GM23338 (cell line): ENCODE measurements at regions not wholly inside any gene's neighbourhood (a gene's known extent, or its start where the extent isn't known, plus 50 kb on each side); places are given as distances from the start of the nearest gene placed in this dataset.
A peak's percentile ranks its signal among the peaks of the same experiment; 100 is the strongest.

Experiments used
- ATAC-seq: fragments of 200-7000 bp; cut with Tn5 transposase; 3 replicates; pipeline ENCODE4 v1.9.1; 2020
- DNase-seq: peaks from one replicate; pipeline ENCODE4 v3.0.0-alpha.2; 2015; ENCODE audit warnings: low spot score
- H2AFZ ChIP-seq: fragments of 200-600 bp; sonication (generic); 2 replicates; pipeline ENCODE4 v1.8.0; 2016; ENCODE audit warnings: antibody characterized with exemption, mild to moderate bottlenecking, moderate library complexity
- H3F3A ChIP-seq: fragments of 200-600 bp; sonication (generic); replicated peaks from 2 replicates; pipeline ENCODE4 v1.8.0; 2017; ENCODE audit warnings: antibody characterized with exemption, mixed run types, low read depth
- H3K27ac ChIP-seq: fragments of 200-600 bp; sonication (generic); 2 replicates; pipeline ENCODE4 v1.6.1; 2016; ENCODE audit warnings: low read depth
- H3K27me3 ChIP-seq: fragments of 200-600 bp; sonication (generic); 2 replicates; pipeline ENCODE4 v1.8.0; 2016; ENCODE audit warnings: mild to moderate bottlenecking, mixed run types, moderate library complexity; ENCODE audit not compliant: insufficient read depth
- H3K36me3 ChIP-seq: fragments of 200-600 bp; sonication (generic); 2 replicates; pipeline ENCODE4 v1.8.0; 2016; ENCODE audit warnings: mild to moderate bottlenecking; ENCODE audit not compliant: insufficient read depth
- H3K4me1 ChIP-seq: fragments of 200-600 bp; sonication (generic); 2 replicates; pipeline ENCODE4 v1.8.0; 2016; ENCODE audit warnings: mild to moderate bottlenecking, moderate library complexity; ENCODE audit not compliant: insufficient read depth
- H3K4me2 ChIP-seq: fragments of 200-600 bp; sonication (generic); 2 replicates; pipeline ENCODE4 v1.7.1; 2017; ENCODE audit warnings: mixed run types
- H3K4me3 ChIP-seq: fragments of 200-600 bp; sonication (generic); 2 replicates; pipeline ENCODE4 v1.6.1; 2016; ENCODE audit warnings: mixed run types
- H3K79me2 ChIP-seq: fragments of 200-600 bp; sonication (generic); replicated peaks from 2 replicates; pipeline ENCODE4 v1.8.0; 2017; ENCODE audit warnings: mild to moderate bottlenecking; ENCODE audit not compliant: insufficient read depth
- H3K9me2 ChIP-seq: fragments of 200-600 bp; sonication (generic); 2 replicates; pipeline ENCODE4 v1.8.0; 2017; ENCODE audit not compliant: insufficient read depth
- H4K20me1 ChIP-seq: fragments of 200-600 bp; sonication (generic); replicated peaks from 2 replicates; pipeline ENCODE4 v1.8.0; 2017; ENCODE audit warnings: mild to moderate bottlenecking; ENCODE audit not compliant: insufficient read depth
- H3K27ac Mint-ChIP-seq: 2 replicates; pipeline ENCODE4 v1.8.0; 2020; ENCODE audit warnings: inconsistent platforms, mild to moderate bottlenecking, moderate library complexity, mixed read lengths
- H3K27me3 Mint-ChIP-seq: 3 replicates; pipeline ENCODE4 v1.8.0; 2022; ENCODE audit warnings: low read depth, mild to moderate bottlenecking, moderate library complexity, mixed read lengths, inconsistent platforms; ENCODE audit not compliant: insufficient read depth, poor library complexity
- H3K36me3 Mint-ChIP-seq: 3 replicates; pipeline ENCODE4 v1.8.0; 2021; ENCODE audit warnings: low read depth, mild to moderate bottlenecking, inconsistent platforms, moderate library complexity, mixed read lengths
- H3K4me1 Mint-ChIP-seq: 3 replicates; pipeline ENCODE4 v1.8.0; 2020; ENCODE audit warnings: mild to moderate bottlenecking, inconsistent platforms, mixed read lengths
- H3K4me3 Mint-ChIP-seq: 3 replicates; pipeline ENCODE4 v1.8.0; 2021; ENCODE audit warnings: moderate library complexity, mild to moderate bottlenecking, inconsistent platforms, mixed read lengths
- H3K9me3 Mint-ChIP-seq: 3 replicates; pipeline ENCODE4 v1.8.0; 2020; ENCODE audit warnings: moderate library complexity, mild to moderate bottlenecking, inconsistent platforms, mixed read lengths
- CREB1 ChIP-seq: fragments of 250-450 bp; sonication (Bioruptor Pico); IDR thresholded peaks from 2 replicates; pipeline ENCODE4 v1.5.0; 2020; ENCODE audit warnings: low read depth, mild to moderate bottlenecking, moderate library complexity
- EZH2phosphoT487 ChIP-seq: fragments of 200-600 bp; sonication (generic); IDR thresholded peaks from one replicate; pipeline ENCODE4 v1.8.1; 2018; ENCODE audit warnings: antibody characterized with exemption; ENCODE audit not compliant: unreplicated experiment
- JUNB ChIP-seq: IDR thresholded peaks from one replicate; pipeline ENCODE4 v1.6.1; 2016; ENCODE audit warnings: antibody characterized with exemption; ENCODE audit not compliant: unreplicated experiment
- NANOG ChIP-seq: IDR thresholded peaks from 2 replicates; pipeline ENCODE4 v1.6.1; 2016; ENCODE audit warnings: antibody characterized with exemption, borderline replicate concordance
- POLR2AphosphoS5 ChIP-seq: IDR thresholded peaks from 2 replicates; pipeline ENCODE4 v1.6.1; 2016; ENCODE audit warnings: antibody characterized with exemption, low read depth
- STAT1 ChIP-seq: IDR thresholded peaks from one replicate; pipeline ENCODE4 v1.6.1; 2016; ENCODE audit warnings: antibody characterized with exemption; ENCODE audit not compliant: unreplicated experiment
- ZNF114 ChIP-seq: fragments of 250-450 bp; sonication (Bioruptor Pico); IDR thresholded peaks from 2 replicates; pipeline ENCODE4 v1.5.0; 2020; ENCODE audit warnings: mild to moderate bottlenecking, moderate library complexity
- ZNF331 ChIP-seq: fragments of 250-450 bp; sonication (Bioruptor Pico); IDR thresholded peaks from 2 replicates; pipeline ENCODE4 v1.5.0; 2020; ENCODE audit warnings: low read depth, mild to moderate bottlenecking, moderate library complexity
- TF ChIP-seq, protein P1 (sequence below): IDR thresholded peaks from one replicate; pipeline ENCODE4 v1.6.1; 2018; ENCODE audit warnings: antibody characterized with exemption; ENCODE audit not compliant: unreplicated experiment
- TF ChIP-seq, protein P2 (sequence below), 2 experiments: fragments of 200-600 bp in 1 of 2; sonication (generic) in 1 of 2; conservative IDR thresholded peaks; 2 replicates each; pipeline versions ENCODE4 v1.5.1 to v1.6.1; 2016 to 2017; ENCODE audit warnings: antibody characterized with exemption in 2 of 2, low read depth in 2 of 2, mild to moderate bottlenecking in 2 of 2, moderate library complexity in 1 of 2
- TF ChIP-seq, protein P3 (sequence below): fragments of 250-450 bp; sonication (Bioruptor Pico); IDR thresholded peaks from 2 replicates; pipeline ENCODE4 v1.5.0; 2020; ENCODE audit warnings: mild to moderate bottlenecking, moderate library complexity
- TF ChIP-seq, protein P4 (sequence below): IDR thresholded peaks from 2 replicates; pipeline ENCODE4 v1.6.1; 2016; ENCODE audit warnings: antibody characterized with exemption

DNA sequence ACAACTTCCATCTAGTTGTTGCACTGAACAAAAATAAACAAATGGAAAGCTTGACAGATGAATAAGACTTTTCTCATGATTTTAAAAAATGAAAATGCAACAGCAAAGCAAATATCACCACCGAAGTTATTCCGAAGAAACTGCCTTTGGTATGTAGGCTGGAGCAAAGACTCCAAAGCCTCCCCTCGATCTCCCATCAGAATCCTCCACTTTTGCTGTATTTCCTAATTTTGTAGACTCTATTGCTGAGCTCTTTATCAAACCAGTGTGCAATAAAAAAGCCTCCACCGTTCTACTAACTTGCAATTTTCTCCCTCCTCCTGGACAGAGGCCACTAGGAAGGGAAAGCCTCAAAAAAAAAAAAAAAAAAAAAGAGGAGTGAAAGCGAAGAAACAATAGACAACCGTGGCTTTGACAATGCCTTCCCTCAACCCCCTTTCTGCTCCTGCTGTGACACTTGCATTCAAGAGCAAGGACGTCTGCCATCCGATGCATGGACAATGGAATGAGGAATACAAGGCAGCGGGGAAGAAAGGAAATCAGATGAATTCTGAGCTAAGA, 190.9 kb upstream of the BLID start:
- ATAC-seq: peak; percentile 92
- H3F3A ChIP-seq: no peaks in the 10 kb centered on the region
- no peaks in the 10 kb centered on the region for H4K20me1 ChIP-seq
- no peaks in the 10 kb centered on the region for H3K36me3 ChIP-seq
- H3K4me3 ChIP-seq: no peak overlapping the region
- Mint-ChIP-seq H3K4me1 (peaks cover 61% of the 10 kb centered on the region), H3K36me3 (no peaks in the 10 kb centered on the region), H3K27me3 (no peaks in the 10 kb centered on the region), H3K9me3 (no peaks in the 10 kb centered on the region), H3K4me3 (peak overlapping the region; percentile 29; the same call in 1 of the 3 replicates), H3K27ac (no peak overlapping the region)
- no peak overlapping the region for H3K27ac ChIP-seq
- no peaks in the 10 kb centered on the region for H3K9me2 ChIP-seq
- TF ChIP-seq POLR2AphosphoS5: no peak
- TF ChIP-seq, protein P1, sequence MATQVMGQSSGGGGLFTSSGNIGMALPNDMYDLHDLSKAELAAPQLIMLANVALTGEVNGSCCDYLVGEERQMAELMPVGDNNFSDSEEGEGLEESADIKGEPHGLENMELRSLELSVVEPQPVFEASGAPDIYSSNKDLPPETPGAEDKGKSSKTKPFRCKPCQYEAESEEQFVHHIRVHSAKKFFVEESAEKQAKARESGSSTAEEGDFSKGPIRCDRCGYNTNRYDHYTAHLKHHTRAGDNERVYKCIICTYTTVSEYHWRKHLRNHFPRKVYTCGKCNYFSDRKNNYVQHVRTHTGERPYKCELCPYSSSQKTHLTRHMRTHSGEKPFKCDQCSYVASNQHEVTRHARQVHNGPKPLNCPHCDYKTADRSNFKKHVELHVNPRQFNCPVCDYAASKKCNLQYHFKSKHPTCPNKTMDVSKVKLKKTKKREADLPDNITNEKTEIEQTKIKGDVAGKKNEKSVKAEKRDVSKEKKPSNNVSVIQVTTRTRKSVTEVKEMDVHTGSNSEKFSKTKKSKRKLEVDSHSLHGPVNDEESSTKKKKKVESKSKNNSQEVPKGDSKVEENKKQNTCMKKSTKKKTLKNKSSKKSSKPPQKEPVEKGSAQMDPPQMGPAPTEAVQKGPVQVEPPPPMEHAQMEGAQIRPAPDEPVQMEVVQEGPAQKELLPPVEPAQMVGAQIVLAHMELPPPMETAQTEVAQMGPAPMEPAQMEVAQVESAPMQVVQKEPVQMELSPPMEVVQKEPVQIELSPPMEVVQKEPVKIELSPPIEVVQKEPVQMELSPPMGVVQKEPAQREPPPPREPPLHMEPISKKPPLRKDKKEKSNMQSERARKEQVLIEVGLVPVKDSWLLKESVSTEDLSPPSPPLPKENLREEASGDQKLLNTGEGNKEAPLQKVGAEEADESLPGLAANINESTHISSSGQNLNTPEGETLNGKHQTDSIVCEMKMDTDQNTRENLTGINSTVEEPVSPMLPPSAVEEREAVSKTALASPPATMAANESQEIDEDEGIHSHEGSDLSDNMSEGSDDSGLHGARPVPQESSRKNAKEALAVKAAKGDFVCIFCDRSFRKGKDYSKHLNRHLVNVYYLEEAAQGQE: no peak
- TF ChIP-seq NANOG: no peak
- no peak for TF ChIP-seq ZNF331 (CRISPR knock-in tag)
- TF ChIP-seq ZNF114 (CRISPR knock-in tag): no peak
- TF ChIP-seq, protein P2, sequence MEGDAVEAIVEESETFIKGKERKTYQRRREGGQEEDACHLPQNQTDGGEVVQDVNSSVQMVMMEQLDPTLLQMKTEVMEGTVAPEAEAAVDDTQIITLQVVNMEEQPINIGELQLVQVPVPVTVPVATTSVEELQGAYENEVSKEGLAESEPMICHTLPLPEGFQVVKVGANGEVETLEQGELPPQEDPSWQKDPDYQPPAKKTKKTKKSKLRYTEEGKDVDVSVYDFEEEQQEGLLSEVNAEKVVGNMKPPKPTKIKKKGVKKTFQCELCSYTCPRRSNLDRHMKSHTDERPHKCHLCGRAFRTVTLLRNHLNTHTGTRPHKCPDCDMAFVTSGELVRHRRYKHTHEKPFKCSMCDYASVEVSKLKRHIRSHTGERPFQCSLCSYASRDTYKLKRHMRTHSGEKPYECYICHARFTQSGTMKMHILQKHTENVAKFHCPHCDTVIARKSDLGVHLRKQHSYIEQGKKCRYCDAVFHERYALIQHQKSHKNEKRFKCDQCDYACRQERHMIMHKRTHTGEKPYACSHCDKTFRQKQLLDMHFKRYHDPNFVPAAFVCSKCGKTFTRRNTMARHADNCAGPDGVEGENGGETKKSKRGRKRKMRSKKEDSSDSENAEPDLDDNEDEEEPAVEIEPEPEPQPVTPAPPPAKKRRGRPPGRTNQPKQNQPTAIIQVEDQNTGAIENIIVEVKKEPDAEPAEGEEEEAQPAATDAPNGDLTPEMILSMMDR (conservative IDR thresholded peaks at IDR 0.05; ENCODE audit: low read depth in 2 of 2): no peak
- TF ChIP-seq STAT1: no peak
- no peak for TF ChIP-seq EZH2phosphoT487
- no peak for TF ChIP-seq JUNB
- 0 out of 2 replicates have a peak, but pooled peaks have one; percentile 23 for TF ChIP-seq CREB1 (CRISPR knock-in tag)
- TF ChIP-seq, protein P3, sequence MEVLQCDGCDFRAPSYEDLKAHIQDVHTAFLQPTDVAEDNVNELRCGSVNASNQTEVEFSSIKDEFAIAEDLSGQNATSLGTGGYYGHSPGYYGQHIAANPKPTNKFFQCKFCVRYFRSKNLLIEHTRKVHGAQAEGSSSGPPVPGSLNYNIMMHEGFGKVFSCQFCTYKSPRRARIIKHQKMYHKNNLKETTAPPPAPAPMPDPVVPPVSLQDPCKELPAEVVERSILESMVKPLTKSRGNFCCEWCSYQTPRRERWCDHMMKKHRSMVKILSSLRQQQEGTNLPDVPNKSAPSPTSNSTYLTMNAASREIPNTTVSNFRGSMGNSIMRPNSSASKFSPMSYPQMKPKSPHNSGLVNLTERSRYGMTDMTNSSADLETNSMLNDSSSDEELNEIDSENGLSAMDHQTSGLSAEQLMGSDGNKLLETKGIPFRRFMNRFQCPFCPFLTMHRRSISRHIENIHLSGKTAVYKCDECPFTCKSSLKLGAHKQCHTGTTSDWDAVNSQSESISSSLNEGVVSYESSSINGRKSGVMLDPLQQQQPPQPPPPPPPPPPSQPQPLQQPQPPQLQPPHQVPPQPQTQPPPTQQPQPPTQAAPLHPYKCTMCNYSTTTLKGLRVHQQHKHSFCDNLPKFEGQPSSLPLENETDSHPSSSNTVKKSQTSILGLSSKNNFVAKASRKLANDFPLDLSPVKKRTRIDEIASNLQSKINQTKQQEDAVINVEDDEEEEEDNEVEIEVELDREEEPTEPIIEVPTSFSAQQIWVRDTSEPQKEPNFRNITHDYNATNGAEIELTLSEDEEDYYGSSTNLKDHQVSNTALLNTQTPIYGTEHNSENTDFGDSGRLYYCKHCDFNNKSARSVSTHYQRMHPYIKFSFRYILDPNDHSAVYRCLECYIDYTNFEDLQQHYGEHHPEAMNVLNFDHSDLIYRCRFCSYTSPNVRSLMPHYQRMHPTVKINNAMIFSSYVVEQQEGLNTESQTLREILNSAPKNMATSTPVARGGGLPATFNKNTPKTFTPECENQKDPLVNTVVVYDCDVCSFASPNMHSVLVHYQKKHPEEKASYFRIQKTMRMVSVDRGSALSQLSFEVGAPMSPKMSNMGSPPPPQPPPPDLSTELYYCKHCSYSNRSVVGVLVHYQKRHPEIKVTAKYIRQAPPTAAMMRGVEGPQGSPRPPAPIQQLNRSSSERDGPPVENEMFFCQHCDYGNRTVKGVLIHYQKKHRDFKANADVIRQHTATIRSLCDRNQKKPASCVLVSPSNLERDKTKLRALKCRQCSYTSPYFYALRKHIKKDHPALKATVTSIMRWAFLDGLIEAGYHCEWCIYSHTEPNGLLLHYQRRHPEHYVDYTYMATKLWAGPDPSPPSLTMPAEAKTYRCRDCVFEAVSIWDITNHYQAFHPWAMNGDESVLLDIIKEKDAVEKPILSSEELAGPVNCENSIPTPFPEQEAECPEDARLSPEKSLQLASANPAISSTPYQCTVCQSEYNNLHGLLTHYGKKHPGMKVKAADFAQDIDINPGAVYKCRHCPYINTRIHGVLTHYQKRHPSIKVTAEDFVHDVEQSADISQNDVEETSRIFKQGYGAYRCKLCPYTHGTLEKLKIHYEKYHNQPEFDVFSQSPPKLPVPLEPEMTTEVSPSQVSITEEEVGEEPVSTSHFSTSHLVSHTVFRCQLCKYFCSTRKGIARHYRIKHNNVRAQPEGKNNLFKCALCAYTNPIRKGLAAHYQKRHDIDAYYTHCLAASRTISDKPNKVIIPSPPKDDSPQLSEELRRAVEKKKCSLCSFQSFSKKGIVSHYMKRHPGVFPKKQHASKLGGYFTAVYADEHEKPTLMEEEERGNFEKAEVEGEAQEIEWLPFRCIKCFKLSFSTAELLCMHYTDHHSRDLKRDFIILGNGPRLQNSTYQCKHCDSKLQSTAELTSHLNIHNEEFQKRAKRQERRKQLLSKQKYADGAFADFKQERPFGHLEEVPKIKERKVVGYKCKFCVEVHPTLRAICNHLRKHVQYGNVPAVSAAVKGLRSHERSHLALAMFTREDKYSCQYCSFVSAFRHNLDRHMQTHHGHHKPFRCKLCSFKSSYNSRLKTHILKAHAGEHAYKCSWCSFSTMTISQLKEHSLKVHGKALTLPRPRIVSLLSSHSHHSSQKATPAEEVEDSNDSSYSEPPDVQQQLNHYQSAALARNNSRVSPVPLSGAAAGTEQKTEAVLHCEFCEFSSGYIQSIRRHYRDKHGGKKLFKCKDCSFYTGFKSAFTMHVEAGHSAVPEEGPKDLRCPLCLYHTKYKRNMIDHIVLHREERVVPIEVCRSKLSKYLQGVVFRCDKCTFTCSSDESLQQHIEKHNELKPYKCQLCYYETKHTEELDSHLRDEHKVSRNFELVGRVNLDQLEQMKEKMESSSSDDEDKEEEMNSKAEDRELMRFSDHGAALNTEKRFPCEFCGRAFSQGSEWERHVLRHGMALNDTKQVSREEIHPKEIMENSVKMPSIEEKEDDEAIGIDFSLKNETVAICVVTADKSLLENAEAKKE (CRISPR knock-in tag): peak; percentile 86
- TF ChIP-seq, protein P4, sequence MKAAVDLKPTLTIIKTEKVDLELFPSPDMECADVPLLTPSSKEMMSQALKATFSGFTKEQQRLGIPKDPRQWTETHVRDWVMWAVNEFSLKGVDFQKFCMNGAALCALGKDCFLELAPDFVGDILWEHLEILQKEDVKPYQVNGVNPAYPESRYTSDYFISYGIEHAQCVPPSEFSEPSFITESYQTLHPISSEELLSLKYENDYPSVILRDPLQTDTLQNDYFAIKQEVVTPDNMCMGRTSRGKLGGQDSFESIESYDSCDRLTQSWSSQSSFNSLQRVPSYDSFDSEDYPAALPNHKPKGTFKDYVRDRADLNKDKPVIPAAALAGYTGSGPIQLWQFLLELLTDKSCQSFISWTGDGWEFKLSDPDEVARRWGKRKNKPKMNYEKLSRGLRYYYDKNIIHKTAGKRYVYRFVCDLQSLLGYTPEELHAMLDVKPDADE: no peak
- no peaks in the 10 kb centered on the region for H3K79me2 ChIP-seq
- H3K4me1 ChIP-seq: peaks cover 47% of the 10 kb centered on the region
- no peak overlapping the region for H2AFZ ChIP-seq
- DNase-seq: peak; percentile 88
- H3K4me2 ChIP-seq: peak overlapping the region; percentile 49
- no peaks in the 10 kb centered on the region for H3K27me3 ChIP-seq
